ENCODE measurements at regions not wholly inside any gene's neighbourhood (a gene's known extent, or its start where the extent isn't known, plus 50 kb on each side); places are given as distances from the start of the nearest gene placed in this dataset.

DNA sequence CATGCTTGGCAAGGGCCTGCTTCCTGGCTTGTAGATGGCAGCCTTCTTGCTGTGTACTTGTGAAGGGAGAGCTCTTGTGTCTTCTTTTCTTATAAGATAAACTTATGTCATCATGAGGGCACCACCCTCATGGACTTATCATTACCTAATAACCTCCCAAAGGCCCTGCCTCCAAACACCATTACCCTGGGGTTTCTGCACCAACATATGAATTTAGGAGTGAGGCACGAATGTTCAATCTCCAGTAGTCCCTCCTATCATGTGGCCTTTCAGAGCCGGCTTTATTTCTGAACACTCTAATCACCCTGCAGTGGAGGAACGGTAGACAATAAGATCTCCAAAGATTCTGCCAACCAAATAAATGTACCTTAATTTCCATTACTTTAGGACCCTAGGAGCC, 144.3 kb downstream of the ABCC12 start:
- TF ChIP-seq, protein P1, sequence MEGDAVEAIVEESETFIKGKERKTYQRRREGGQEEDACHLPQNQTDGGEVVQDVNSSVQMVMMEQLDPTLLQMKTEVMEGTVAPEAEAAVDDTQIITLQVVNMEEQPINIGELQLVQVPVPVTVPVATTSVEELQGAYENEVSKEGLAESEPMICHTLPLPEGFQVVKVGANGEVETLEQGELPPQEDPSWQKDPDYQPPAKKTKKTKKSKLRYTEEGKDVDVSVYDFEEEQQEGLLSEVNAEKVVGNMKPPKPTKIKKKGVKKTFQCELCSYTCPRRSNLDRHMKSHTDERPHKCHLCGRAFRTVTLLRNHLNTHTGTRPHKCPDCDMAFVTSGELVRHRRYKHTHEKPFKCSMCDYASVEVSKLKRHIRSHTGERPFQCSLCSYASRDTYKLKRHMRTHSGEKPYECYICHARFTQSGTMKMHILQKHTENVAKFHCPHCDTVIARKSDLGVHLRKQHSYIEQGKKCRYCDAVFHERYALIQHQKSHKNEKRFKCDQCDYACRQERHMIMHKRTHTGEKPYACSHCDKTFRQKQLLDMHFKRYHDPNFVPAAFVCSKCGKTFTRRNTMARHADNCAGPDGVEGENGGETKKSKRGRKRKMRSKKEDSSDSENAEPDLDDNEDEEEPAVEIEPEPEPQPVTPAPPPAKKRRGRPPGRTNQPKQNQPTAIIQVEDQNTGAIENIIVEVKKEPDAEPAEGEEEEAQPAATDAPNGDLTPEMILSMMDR (IDR thresholded peaks at IDR 0.05) = no peak
- no peak for TF ChIP-seq POLR2A (IDR thresholded peaks at IDR 0.05)

Data from body of pancreas (tissue), 4 donors.